Endothelial cell of umbilical vein (primary cell): ENCODE measurements at regions not wholly inside any gene's neighbourhood (a gene's known extent, or its start where the extent isn't known, plus 50 kb on each side); places are given as distances from the start of the nearest gene placed in this dataset.

Source experiments
- BruUV-seq: library from RNA; stranded (reverse); fragments of 400-500 nt; replicated peaks from 2 replicates; lab custom pipeline; 2021; lab: Mats Ljungman, UMichigan
- CTCF ChIA-PET: fragments of 300-600, 350-600 bp; sonication (Branson Sonifier 250); formaldehyde crosslinking; loops from one replicate; lab custom pipeline; 2021; ENCODE audit warnings: antibody characterized with exemption, inconsistent platforms; lab: Charles Lee
- POLR2A ChIA-PET: fragments of 300-600, 350-600 bp; sonication (Branson Sonifier 250); formaldehyde crosslinking; loops from one replicate; lab custom pipeline; 2021; ENCODE audit warnings: antibody characterized with exemption, inconsistent platforms; lab: Charles Lee
- DNase-seq: peaks from one replicate; pipeline ENCODE4 v3.0.0-alpha.2; 2011; ENCODE audit warnings: low read depth, low spot score
- FAIRE-seq: peaks from 2 replicates; lab custom pipeline; 2011; peaks lifted over from hg19 to GRCh38; lab: Jason Lieb, UNC
- H2AFZ ChIP-seq: 2 replicates; pipeline ENCODE4 v1.6.0; 2012; ENCODE audit warnings: low read depth, low read length, control low read depth, inconsistent platforms
- H3K27ac ChIP-seq: 2 replicates; pipeline ENCODE4 v1.5.1; 2011; ENCODE audit warnings: low read depth, mild to moderate bottlenecking, control low read depth, low read length, moderate library complexity; ENCODE audit not compliant: insufficient read depth
- H3K27me3 ChIP-seq, 2 experiments: 2 replicates each; pipeline versions ENCODE4 v1.6.0 to v1.6.1; 2011; ENCODE audit warnings: low read length in 2 of 2, mixed read lengths in 1 of 2; ENCODE audit not compliant: control insufficient read depth in 2 of 2, insufficient read depth in 2 of 2
- H3K36me3 ChIP-seq, 2 experiments: 2 replicates in 1 of 2; 3 replicates in 1 of 2; pipeline ENCODE4 v1.5.1; 2011; ENCODE audit warnings: low read length in 2 of 2, mild to moderate bottlenecking in 1 of 2, moderate library complexity in 1 of 2; ENCODE audit not compliant: control insufficient read depth in 2 of 2, insufficient read depth in 2 of 2; ENCODE audit errors: extremely low read depth in 1 of 2
- H3K4me1 ChIP-seq: 3 replicates; pipeline ENCODE4 v1.5.1; 2011; ENCODE audit warnings: mild to moderate bottlenecking, low read length; ENCODE audit not compliant: control insufficient read depth, insufficient read depth; ENCODE audit errors: extremely low read depth
- H3K4me2 ChIP-seq: 2 replicates; pipeline ENCODE4 v1.6.1; 2011; ENCODE audit warnings: low read length, control low read depth, mixed read lengths; ENCODE audit not compliant: insufficient read depth
- H3K4me3 ChIP-seq, 3 experiments: fragments of 200-600 bp in 1 of 3; sonication (generic), shearing (Covaris generic) in 1 of 3; replicated peaks in 1 of 3; 2 replicates each; pipeline ENCODE4 v1.5.1; 2011 to 2016; ENCODE audit warnings: control low read depth in 3 of 3, low read length in 3 of 3, mild to moderate bottlenecking in 2 of 3, inconsistent platforms in 1 of 3, low read depth in 1 of 3, moderate library complexity in 1 of 3; ENCODE audit not compliant: insufficient read depth in 1 of 3
- H3K79me2 ChIP-seq: 2 replicates; pipeline ENCODE4 v1.6.0; 2012; ENCODE audit warnings: low read length, inconsistent platforms; ENCODE audit not compliant: control insufficient read depth, insufficient read depth
- H3K9ac ChIP-seq: replicated peaks from 2 replicates; pipeline ENCODE3; 2011; ENCODE audit warnings: low read length, control low read depth; ENCODE audit not compliant: insufficient read depth; ENCODE audit errors: extremely low read depth
- H3K9me1 ChIP-seq: replicated peaks from 3 replicates; pipeline ENCODE4 v1.6.0; 2011; ENCODE audit warnings: mild to moderate bottlenecking, low read length; ENCODE audit not compliant: control insufficient read depth, insufficient read depth; ENCODE audit errors: extremely low read depth
- H3K9me3 ChIP-seq: replicated peaks from 2 replicates; pipeline ENCODE4 v1.5.1; 2012; ENCODE audit warnings: low read length, inconsistent platforms; ENCODE audit not compliant: control insufficient read depth, insufficient read depth
- H4K20me1 ChIP-seq: replicated peaks from 2 replicates; pipeline ENCODE3; 2011; ENCODE audit warnings: mild to moderate bottlenecking, low read length; ENCODE audit not compliant: control insufficient read depth, insufficient read depth; ENCODE audit errors: extremely low read depth
- EZH2 ChIP-seq: IDR thresholded peaks from 2 replicates; pipeline ENCODE4 v1.6.1; 2012; ENCODE audit warnings: borderline replicate concordance, low read depth, mild to moderate bottlenecking, moderate library complexity, low read length, inconsistent platforms; ENCODE audit not compliant: severe bottlenecking
- FOS ChIP-seq: IDR thresholded peaks from 2 replicates; pipeline ENCODE4 v1.6.1; 2011; ENCODE audit warnings: mild to moderate bottlenecking, low read length, moderate library complexity, borderline replicate concordance; ENCODE audit not compliant: insufficient read depth
- GATA2 ChIP-seq: IDR thresholded peaks from 2 replicates; pipeline ENCODE4 v1.7.0; 2011; ENCODE audit warnings: low read depth, mild to moderate bottlenecking, moderate library complexity, mixed read lengths, low read length; ENCODE audit not compliant: insufficient read length, insufficient read depth
- JUN ChIP-seq: IDR thresholded peaks from 2 replicates; pipeline ENCODE4 v1.6.1; 2011; ENCODE audit warnings: borderline replicate concordance, low read depth; ENCODE audit not compliant: insufficient read length, insufficient read depth
- MYC ChIP-seq: IDR thresholded peaks from one replicate; pipeline ENCODE4 v1.6.1; 2011; ENCODE audit warnings: mild to moderate bottlenecking, low read depth, low read length
- POLR2A ChIP-seq: IDR thresholded peaks from 2 replicates; pipeline ENCODE4 v1.6.1; 2012; ENCODE audit warnings: low read depth, mild to moderate bottlenecking, control low read depth, low read length
- POLR2AphosphoS5 ChIP-seq: IDR thresholded peaks from 2 replicates; pipeline ENCODE4 v1.6.1; 2012; ENCODE audit warnings: low read depth, mild to moderate bottlenecking, control low read depth, low read length, moderate library complexity; ENCODE audit not compliant: insufficient read depth
- dilution Hi-C: fragments of 300-500 bp; cut with MboI; formaldehyde crosslinking; loops from one replicate; pipeline ENCODE4 v1.15.0; 2019; ENCODE audit warnings: low sequenced_read_pairs; ENCODE audit not compliant: extremely low pct_ligation_motif_present
- intact Hi-C: fragments of 100-400 bp; cut with micrococcal nuclease; formaldehyde crosslinking; loops from one replicate; pipeline ENCODE4 v1.10.0; 2022
- TF ChIP-seq, protein P1 (sequence below): IDR thresholded peaks from 2 replicates; pipeline ENCODE4 v1.6.1; 2011; ENCODE audit not compliant: insufficient read depth, insufficient read length
- TF ChIP-seq, protein P2 (sequence below), 2 donors: IDR thresholded peaks; 1 replicate in 1 of 2; 2 replicates in 1 of 2; pipeline ENCODE4 v1.5.1; 2011; ENCODE audit warnings: low read length in 2 of 2, mild to moderate bottlenecking in 2 of 2, moderate library complexity in 2 of 2, control low read depth in 1 of 2, inconsistent platforms in 1 of 2, low read depth in 1 of 2; ENCODE audit not compliant: insufficient read depth in 1 of 2; ENCODE audit errors: extremely low read depth in 1 of 2

DNA sequence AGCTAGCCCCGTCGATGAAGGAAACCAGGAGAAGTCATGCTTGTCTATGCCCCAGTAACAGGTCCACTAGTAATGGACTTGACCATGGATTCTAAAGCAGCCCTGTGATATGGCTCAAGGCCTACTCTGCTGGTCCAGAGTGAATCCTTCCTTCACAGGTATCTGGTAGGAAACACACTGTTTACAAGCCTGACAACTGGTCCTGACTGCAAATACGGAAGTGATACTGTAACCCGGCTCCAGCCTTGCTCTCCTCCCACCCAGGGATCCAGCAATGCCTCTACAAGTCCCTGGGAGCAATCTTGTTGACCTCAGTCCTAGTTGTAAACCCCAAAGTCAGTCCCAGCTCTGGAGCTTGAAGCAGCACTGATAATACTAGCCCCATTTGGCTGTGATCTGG is 239.2 kb upstream of the GRID2 start:
- H3K4me1 ChIP-seq, result no peaks in the 10 kb centered on the region
- H2AFZ ChIP-seq, result no peak overlapping the region
- CTCF ChIA-PET, result no interaction called here
- FAIRE-seq (no peak), DNase-seq (no peak)
- no peak overlapping the region for H3K4me2 ChIP-seq
- intact Hi-C loops (no loop called here), dilution Hi-C loops (no loop called here)
- H3K9me1 ChIP-seq, result no peaks in the 10 kb centered on the region
- H3K79me2 ChIP-seq, result no peaks in the 10 kb centered on the region
- H3K27me3 ChIP-seq, result no peaks in the 10 kb centered on the region
- H3K27ac ChIP-seq, result no peak overlapping the region
- no peak overlapping the region for H3K9ac ChIP-seq
- no peak overlapping the region for H3K4me3 ChIP-seq
- TF ChIP-seq, protein P1, sequence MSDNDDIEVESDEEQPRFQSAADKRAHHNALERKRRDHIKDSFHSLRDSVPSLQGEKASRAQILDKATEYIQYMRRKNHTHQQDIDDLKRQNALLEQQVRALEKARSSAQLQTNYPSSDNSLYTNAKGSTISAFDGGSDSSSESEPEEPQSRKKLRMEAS, result no peak
- TF ChIP-seq EZH2 (no peak), GATA2 (no peak), FOS (no peak), POLR2A (no peak), JUN (no peak), MYC (no peak), POLR2AphosphoS5 (no peak)
- TF ChIP-seq, protein P2, sequence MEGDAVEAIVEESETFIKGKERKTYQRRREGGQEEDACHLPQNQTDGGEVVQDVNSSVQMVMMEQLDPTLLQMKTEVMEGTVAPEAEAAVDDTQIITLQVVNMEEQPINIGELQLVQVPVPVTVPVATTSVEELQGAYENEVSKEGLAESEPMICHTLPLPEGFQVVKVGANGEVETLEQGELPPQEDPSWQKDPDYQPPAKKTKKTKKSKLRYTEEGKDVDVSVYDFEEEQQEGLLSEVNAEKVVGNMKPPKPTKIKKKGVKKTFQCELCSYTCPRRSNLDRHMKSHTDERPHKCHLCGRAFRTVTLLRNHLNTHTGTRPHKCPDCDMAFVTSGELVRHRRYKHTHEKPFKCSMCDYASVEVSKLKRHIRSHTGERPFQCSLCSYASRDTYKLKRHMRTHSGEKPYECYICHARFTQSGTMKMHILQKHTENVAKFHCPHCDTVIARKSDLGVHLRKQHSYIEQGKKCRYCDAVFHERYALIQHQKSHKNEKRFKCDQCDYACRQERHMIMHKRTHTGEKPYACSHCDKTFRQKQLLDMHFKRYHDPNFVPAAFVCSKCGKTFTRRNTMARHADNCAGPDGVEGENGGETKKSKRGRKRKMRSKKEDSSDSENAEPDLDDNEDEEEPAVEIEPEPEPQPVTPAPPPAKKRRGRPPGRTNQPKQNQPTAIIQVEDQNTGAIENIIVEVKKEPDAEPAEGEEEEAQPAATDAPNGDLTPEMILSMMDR (IDR thresholded peaks at IDR 0.05; ENCODE audit: extremely low read depth in 1 of 2, insufficient read depth in 1 of 2, low read depth in 1 of 2, low read length in 2 of 2), result no peak
- H3K36me3 ChIP-seq, result no peaks in the 10 kb centered on the region
- POLR2A ChIA-PET, result no interaction called here
- no peaks in the 10 kb centered on the region for H3K9me3 ChIP-seq
- H4K20me1 ChIP-seq, result no peaks in the 10 kb centered on the region
- BruUV-seq, result no TSS peak
